ENCODE measurements at regions not wholly inside any gene's neighbourhood (a gene's known extent, or its start where the extent isn't known, plus 50 kb on each side); places are given as distances from the start of the nearest gene placed in this dataset.
A peak's percentile ranks its signal among the peaks of the same experiment; 100 is the strongest.

GRCh38 chr3:24033818-24034217 lies 88.7 kb downstream of the NR1D2 start:
- ATAC-seq = no peak
- TF ChIP-seq RARB (CRISPR knock-in tag; IDR thresholded peaks at IDR 0.05) (no peak), GLIS3 (CRISPR knock-in tag; IDR thresholded peaks at IDR 0.05) (no peak), ZFP30 (CRISPR knock-in tag; IDR thresholded peaks at IDR 0.05) (no peak), ARNTL (CRISPR knock-in tag; IDR thresholded peaks at IDR 0.05; ENCODE audit: borderline replicate concordance, low read depth) (no peak)

GRCh38 chr3:24034464-24034863 lies 89.4 kb downstream of the NR1D2 start:
- TF ChIP-seq ESRRG (CRISPR knock-in tag; IDR thresholded peaks at IDR 0.05) (no peak), PPARA (CRISPR knock-in tag; IDR thresholded peaks at IDR 0.05; ENCODE audit: borderline replicate concordance) (no peak), ZFP3 (CRISPR knock-in tag; IDR thresholded peaks at IDR 0.05) (no peak), OSR1 (CRISPR knock-in tag; IDR thresholded peaks at IDR 0.05) (no peak)
- no peak for ATAC-seq

- ATAC-seq = no peak
- no peak for TF ChIP-seq TOX (CRISPR knock-in tag; IDR thresholded peaks at IDR 0.05; ENCODE audit: borderline replicate concordance)
- TF ChIP-seq TCF4 (CRISPR knock-in tag; IDR thresholded peaks at IDR 0.05; ENCODE audit: borderline replicate concordance) = no peak
- no peak for TF ChIP-seq ESRRG (CRISPR knock-in tag; IDR thresholded peaks at IDR 0.05)
- no peak for TF ChIP-seq ZC3H10 (CRISPR knock-in tag; IDR thresholded peaks at IDR 0.05)
- TF ChIP-seq PPARA (CRISPR knock-in tag; IDR thresholded peaks at IDR 0.05; ENCODE audit: borderline replicate concordance) = no peak
- TF ChIP-seq GLIS3 (CRISPR knock-in tag; IDR thresholded peaks at IDR 0.05) = no peak
- TF ChIP-seq ZNF565 (CRISPR knock-in tag; conservative IDR thresholded peaks at IDR 0.05; ENCODE audit: low read depth) = no peak
- no peak for TF ChIP-seq RARB (CRISPR knock-in tag; IDR thresholded peaks at IDR 0.05)
- TF ChIP-seq ZFP3 (CRISPR knock-in tag; IDR thresholded peaks at IDR 0.05) = no peak
- TF ChIP-seq CSRNP3 (CRISPR knock-in tag; IDR thresholded peaks at IDR 0.05) = no peak
- TF ChIP-seq ZFP30 (CRISPR knock-in tag; IDR thresholded peaks at IDR 0.05) = no peak
- no peak for TF ChIP-seq TSHZ2 (CRISPR knock-in tag; IDR thresholded peaks at IDR 0.05)
- no peak for TF ChIP-seq ARNTL (CRISPR knock-in tag; IDR thresholded peaks at IDR 0.05; ENCODE audit: borderline replicate concordance, low read depth)
- no peak for TF ChIP-seq CSDC2 (CRISPR knock-in tag; IDR thresholded peaks at IDR 0.05)
- TF ChIP-seq SNAI2 (CRISPR knock-in tag; IDR thresholded peaks at IDR 0.05) = no peak
- TF ChIP-seq PATZ1 (CRISPR knock-in tag; IDR thresholded peaks at IDR 0.05; ENCODE audit: borderline replicate concordance) = no peak
- no peak for TF ChIP-seq ZNF70 (CRISPR knock-in tag; IDR thresholded peaks at IDR 0.05)
- no peak for TF ChIP-seq OSR1 (CRISPR knock-in tag; IDR thresholded peaks at IDR 0.05)
- TF ChIP-seq ISL1 (CRISPR knock-in tag; IDR thresholded peaks at IDR 0.05) = no peak
- TF ChIP-seq ZNF8 (CRISPR knock-in tag; IDR thresholded peaks at IDR 0.05) = no peak
Observed at GRCh38 chr3:24037971-24038370, 92.9 kb downstream of the NR1D2 start.

- no peak for TF ChIP-seq ZNF70 (CRISPR knock-in tag; IDR thresholded peaks at IDR 0.05)
- TF ChIP-seq ZFP3 (CRISPR knock-in tag; IDR thresholded peaks at IDR 0.05) = no peak
- no peak for TF ChIP-seq ZFP30 (CRISPR knock-in tag; IDR thresholded peaks at IDR 0.05)
- TF ChIP-seq CSDC2 (CRISPR knock-in tag; IDR thresholded peaks at IDR 0.05) = no peak
- no peak for ATAC-seq
Observed at GRCh38 chr3:24040311-24040710, 95.2 kb downstream of the NR1D2 start.

GRCh38 chr3:24042174-24043059 lies 97.3 kb downstream of the NR1D2 start:
- ATAC-seq = peak; percentile 33; the same call in 1 of the 3 replicates
- TF ChIP-seq CSRNP3 (CRISPR knock-in tag; IDR thresholded peaks at IDR 0.05) = no peak
- TF ChIP-seq ESRRG (CRISPR knock-in tag; IDR thresholded peaks at IDR 0.05) = no peak
- TF ChIP-seq TOX (CRISPR knock-in tag; IDR thresholded peaks at IDR 0.05; ENCODE audit: borderline replicate concordance) = no peak
- TF ChIP-seq PATZ1 (CRISPR knock-in tag; IDR thresholded peaks at IDR 0.05; ENCODE audit: borderline replicate concordance) = no peak
- no peak for TF ChIP-seq ARNTL (CRISPR knock-in tag; IDR thresholded peaks at IDR 0.05; ENCODE audit: borderline replicate concordance, low read depth)
- no peak for TF ChIP-seq SNAI2 (CRISPR knock-in tag; IDR thresholded peaks at IDR 0.05)
- no peak for TF ChIP-seq GLIS3 (CRISPR knock-in tag; IDR thresholded peaks at IDR 0.05)
- TF ChIP-seq BACH2 (CRISPR knock-in tag; IDR thresholded peaks at IDR 0.05; ENCODE audit: borderline replicate concordance) = no peak
- no peak for TF ChIP-seq ZNF70 (CRISPR knock-in tag; IDR thresholded peaks at IDR 0.05)
- no peak for TF ChIP-seq ISL1 (CRISPR knock-in tag; IDR thresholded peaks at IDR 0.05)
